GM12878 (cell line): ENCODE measurements at regions not wholly inside any gene's neighbourhood (a gene's known extent, or its start where the extent isn't known, plus 50 kb on each side); places are given as distances from the start of the nearest gene placed in this dataset.

Source experiments
- ATF2 ChIP-seq: IDR thresholded peaks from 2 replicates; pipeline ENCODE4 v1.6.1; 2012; ENCODE audit warnings: low read length, inconsistent platforms
- MLLT1 ChIP-seq: fragments of 450-650 bp; IDR thresholded peaks from 2 replicates; pipeline ENCODE4 v1.6.1; 2016; ENCODE audit warnings: mild to moderate bottlenecking
- NFYB ChIP-seq: IDR thresholded peaks from 2 replicates; pipeline ENCODE4 v1.6.1; 2011; ENCODE audit warnings: low read depth, mild to moderate bottlenecking, low read length, improper control_type of control experiment, moderate library complexity; ENCODE audit not compliant: insufficient read depth
- POLR2A ChIP-seq: IDR thresholded peaks from 2 replicates; pipeline ENCODE4 v1.6.1; 2011; ENCODE audit warnings: low read depth, mild to moderate bottlenecking, low read length
- REST ChIP-seq: IDR thresholded peaks from 2 replicates; pipeline ENCODE4 v1.6.1; 2012; ENCODE audit warnings: mild to moderate bottlenecking, low read depth, low read length
- SMARCA5 ChIP-seq: fragments of 450-650 bp; IDR thresholded peaks from 2 replicates; pipeline ENCODE4 v1.6.1; 2017; ENCODE audit warnings: mild to moderate bottlenecking

GRCh38 chr4:86432559-86433134 is 72.8 kb upstream of the MAPK10 start:
- TF ChIP-seq SMARCA5 (no peak), ATF2 (no peak), REST (no peak), POLR2A (no peak), NFYB (no peak), MLLT1 (no peak)
